Transverse colon (tissue), 3 donors: ENCODE measurements at regions not wholly inside any gene's neighbourhood (a gene's known extent, or its start where the extent isn't known, plus 50 kb on each side); places are given as distances from the start of the nearest gene placed in this dataset.

Experiments
- EP300 ChIP-seq: sonication (generic); formaldehyde crosslinking; IDR thresholded peaks from one replicate; pipeline ENCODE4 v1.6.1; 2017; ENCODE audit warnings: antibody characterized with exemption, low read depth
- POLR2A ChIP-seq: fragments of 450-650 bp; IDR thresholded peaks from one replicate; pipeline ENCODE4 v1.6.1; 2016; ENCODE audit warnings: antibody characterized with exemption, mild to moderate bottlenecking, moderate library complexity
- TF ChIP-seq, protein P1 (sequence below), 5 experiments: fragments of 200-600 bp in 3 of 5; fragments of 450-650 bp in 2 of 5; sonication (generic) in 3 of 5; IDR thresholded peaks; 1 replicate in 2 of 5; 2 replicates in 3 of 5; pipeline ENCODE4 v1.5.1; 2016 to 2017; ENCODE audit warnings: antibody characterized with exemption in 5 of 5, inconsistent platforms in 3 of 5, mild to moderate bottlenecking in 2 of 5, moderate library complexity in 1 of 5

DNA sequence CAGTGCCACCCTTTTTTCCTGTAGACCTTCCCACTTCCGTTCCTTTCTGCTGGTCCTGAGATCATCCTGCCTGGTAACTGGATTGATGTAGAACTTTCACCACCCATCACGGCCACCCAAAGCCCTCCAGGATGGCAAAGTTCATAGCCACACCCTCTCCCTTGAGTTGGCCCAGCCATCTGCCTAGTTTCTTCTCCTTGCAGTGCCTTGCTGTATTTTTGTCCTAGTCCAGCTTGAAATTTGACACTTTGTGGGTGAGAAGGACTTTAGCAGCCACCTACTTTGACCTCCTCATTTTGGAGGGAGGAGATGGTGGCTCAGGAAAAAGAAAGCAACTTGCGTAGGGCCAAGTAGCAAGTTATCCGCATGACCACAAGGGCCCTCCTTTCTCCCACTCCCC lies 140.7 kb downstream of the BUB3 start:
- TF ChIP-seq POLR2A (no peak), EP300 (no peak)
- TF ChIP-seq, protein P1, sequence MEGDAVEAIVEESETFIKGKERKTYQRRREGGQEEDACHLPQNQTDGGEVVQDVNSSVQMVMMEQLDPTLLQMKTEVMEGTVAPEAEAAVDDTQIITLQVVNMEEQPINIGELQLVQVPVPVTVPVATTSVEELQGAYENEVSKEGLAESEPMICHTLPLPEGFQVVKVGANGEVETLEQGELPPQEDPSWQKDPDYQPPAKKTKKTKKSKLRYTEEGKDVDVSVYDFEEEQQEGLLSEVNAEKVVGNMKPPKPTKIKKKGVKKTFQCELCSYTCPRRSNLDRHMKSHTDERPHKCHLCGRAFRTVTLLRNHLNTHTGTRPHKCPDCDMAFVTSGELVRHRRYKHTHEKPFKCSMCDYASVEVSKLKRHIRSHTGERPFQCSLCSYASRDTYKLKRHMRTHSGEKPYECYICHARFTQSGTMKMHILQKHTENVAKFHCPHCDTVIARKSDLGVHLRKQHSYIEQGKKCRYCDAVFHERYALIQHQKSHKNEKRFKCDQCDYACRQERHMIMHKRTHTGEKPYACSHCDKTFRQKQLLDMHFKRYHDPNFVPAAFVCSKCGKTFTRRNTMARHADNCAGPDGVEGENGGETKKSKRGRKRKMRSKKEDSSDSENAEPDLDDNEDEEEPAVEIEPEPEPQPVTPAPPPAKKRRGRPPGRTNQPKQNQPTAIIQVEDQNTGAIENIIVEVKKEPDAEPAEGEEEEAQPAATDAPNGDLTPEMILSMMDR (IDR thresholded peaks at IDR 0.05) = no peak
